Retinal pigment epithelial cell (primary cell): ENCODE measurements at regions not wholly inside any gene's neighbourhood (a gene's known extent, or its start where the extent isn't known, plus 50 kb on each side); places are given as distances from the start of the nearest gene placed in this dataset.

Experiments used
- DNase-seq: peaks from one replicate; pipeline ENCODE4 v3.0.0-alpha.2; 2010; ENCODE audit warnings: low read depth
- H3K4me3 ChIP-seq: 2 replicates; pipeline ENCODE4 v1.5.1; 2011; ENCODE audit warnings: mild to moderate bottlenecking, low read length, control low read depth, moderate library complexity
- TF ChIP-seq, protein P1 (sequence below): conservative IDR thresholded peaks from 2 replicates; pipeline ENCODE4 v1.5.1; 2011; ENCODE audit warnings: low read depth, low read length, control low read depth, inconsistent platforms

DNA sequence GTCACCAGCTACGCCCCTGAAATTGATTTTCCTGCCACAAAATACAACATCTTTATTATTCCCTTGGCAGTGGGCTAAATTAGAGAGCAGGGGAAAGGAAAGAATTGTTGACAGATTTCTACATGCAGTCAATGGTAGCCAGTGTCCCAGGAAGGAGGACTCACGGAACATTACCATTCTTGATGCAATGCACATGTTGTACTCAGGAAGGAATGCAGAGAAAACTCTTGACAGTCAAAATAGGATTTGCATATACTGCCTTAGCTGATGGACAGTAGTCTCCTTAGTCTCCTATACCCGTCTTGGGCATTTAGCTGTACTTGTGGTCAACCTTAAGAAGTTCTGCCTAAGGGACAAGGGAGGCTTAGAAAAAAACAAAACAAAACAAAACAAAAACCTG is 158.0 kb upstream of the GYPA start:
- TF ChIP-seq, protein P1, sequence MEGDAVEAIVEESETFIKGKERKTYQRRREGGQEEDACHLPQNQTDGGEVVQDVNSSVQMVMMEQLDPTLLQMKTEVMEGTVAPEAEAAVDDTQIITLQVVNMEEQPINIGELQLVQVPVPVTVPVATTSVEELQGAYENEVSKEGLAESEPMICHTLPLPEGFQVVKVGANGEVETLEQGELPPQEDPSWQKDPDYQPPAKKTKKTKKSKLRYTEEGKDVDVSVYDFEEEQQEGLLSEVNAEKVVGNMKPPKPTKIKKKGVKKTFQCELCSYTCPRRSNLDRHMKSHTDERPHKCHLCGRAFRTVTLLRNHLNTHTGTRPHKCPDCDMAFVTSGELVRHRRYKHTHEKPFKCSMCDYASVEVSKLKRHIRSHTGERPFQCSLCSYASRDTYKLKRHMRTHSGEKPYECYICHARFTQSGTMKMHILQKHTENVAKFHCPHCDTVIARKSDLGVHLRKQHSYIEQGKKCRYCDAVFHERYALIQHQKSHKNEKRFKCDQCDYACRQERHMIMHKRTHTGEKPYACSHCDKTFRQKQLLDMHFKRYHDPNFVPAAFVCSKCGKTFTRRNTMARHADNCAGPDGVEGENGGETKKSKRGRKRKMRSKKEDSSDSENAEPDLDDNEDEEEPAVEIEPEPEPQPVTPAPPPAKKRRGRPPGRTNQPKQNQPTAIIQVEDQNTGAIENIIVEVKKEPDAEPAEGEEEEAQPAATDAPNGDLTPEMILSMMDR, result no peak
- no peak overlapping the region for H3K4me3 ChIP-seq
- no peak for DNase-seq

DNA sequence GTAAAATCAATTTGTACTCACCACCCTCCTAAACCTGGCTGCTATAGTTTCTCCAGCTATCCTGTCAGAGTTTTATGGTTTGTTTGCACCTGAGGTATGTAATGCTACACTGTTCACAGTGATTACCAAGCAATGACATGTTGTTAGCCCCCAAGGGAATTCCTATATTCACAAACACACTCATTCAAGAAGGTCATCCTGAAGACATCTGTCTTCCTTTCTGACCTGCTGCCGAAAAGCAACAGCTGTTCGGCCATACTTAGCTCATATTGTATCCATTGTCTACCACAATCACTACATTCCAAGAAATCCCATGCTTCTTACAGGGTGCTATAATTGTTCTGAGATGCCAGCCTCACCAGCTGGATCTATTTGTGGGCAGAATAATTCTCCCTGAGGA is 160.1 kb upstream of the GYPA start:
- H3K4me3 ChIP-seq, result no peak overlapping the region
- DNase-seq, result no peak
- TF ChIP-seq, protein P1, result no peak

DNA sequence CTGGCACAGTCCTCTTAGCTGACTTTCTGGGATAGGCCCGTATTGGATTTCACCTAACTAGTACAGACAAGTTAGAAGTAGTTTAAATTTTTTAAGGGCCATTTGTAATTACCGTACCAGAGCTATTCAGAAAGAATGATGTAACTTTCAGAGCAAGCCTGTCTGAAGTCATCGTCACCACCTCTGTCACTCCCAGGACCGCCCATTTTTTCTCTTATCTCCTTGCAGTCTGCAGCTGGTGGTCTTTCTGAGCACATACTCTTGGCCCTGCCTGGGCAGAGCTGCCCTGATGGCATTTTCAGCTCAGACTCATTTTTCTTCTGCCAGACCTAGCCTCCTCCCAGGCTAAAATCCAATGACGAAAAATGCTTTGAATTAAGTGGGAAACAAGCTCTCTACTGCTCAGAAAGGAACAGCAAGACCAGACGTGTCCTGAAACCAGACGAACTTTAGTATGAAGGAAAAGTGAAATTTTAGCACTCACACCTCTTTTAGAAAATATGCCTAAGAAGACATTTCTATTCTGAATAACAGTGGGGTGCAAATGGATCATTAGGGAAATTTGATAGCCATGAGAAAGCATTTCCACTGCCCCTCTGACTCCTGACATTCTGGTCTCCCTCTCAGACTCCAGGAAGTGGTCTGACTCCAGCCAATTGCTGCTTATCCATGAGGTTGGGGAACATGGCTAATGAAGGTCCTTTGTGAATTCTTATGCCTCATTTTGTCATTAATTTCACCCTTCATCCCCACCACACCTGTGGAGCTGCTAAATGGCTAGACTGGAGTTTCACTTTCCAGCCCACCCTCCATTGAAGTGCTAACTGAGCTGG is 162.4 kb upstream of the GYPA start:
- H3K4me3 ChIP-seq, result no peak overlapping the region
- no peak for DNase-seq
- TF ChIP-seq, protein P1, result no peak

DNA sequence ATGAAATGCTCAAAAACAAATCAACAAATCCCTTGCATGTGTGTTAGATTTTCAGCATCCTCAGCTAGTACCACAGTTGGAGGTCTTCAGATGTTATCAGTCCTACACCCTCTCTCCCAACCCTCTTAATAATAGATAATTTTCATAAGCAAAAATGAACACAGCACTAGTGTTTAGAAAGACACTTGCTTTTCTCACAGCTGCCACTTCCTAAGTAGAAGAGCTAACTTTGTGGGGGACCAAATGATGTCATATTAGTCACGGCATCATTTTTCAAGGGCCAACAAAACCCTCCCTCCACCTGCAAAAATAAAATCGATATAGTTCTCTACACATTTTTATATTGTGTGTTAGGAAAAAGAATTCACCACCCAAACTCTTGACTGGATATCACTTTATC is 163.5 kb upstream of the GYPA start:
- TF ChIP-seq, protein P1, result no peak
- no peak for DNase-seq
- no peak overlapping the region for H3K4me3 ChIP-seq

DNA sequence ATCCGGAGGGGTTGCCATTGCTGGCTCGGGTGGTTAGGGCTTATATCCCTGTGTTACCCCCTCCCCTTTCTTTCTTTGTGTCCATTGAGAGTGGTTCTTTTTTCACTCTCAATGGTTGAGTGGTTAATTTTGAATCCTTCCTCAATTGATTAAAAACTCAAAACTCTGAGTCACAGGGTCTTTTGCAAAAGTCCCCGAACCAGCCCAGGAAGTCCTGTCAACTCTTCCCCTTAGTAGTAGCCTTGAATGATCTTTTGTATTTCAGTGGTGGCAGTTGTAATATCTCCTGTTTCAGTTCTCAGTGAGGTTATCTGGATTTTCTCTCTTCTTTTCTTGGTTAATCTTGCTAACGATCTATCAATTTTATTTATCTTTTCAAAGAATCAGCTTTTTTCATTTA is 170.0 kb upstream of the GYPA start:
- no peak for DNase-seq
- TF ChIP-seq, protein P1, result no peak
- H3K4me3 ChIP-seq, result no peak overlapping the region

DNA sequence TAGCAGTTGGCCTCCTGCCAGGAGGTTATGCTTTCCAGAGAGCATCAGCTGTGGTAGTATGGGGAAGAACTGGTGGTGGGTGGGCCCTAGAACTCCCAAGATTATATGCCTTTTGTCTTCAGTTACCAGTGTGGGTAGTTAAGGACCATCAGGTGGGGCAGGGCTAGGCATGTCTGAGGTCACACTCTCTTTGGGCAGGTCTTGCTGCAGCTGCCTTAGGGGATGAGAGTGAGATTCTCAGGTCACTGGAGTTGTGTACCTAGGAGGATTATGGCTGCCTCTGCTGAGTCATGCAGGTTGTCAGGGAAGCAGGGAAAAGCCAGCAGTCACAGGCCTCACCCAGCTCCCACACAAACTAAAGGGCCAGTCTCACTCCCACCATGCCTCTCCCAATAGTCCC is 172.9 kb upstream of the GYPA start:
- TF ChIP-seq, protein P1, result no peak
- DNase-seq, result no peak
- H3K4me3 ChIP-seq, result no peak overlapping the region

DNA sequence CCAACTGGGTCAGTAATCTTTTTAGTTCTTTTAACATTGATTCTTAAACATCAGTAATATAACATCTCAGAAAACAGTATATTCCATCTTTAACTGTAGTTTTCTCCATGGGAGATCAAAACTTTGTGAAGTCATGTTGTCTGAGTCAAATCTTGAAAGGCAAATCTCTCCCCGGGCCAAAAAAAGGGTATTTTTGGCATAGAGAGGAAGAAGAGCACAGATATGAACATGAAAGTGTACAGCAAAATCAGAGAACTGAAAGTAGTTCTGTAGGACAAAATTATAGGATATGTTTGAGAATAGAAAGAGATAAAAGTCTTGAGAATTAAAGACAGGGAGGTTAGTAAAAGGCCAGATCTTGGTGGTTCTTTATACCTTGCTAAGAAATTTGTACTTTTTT is 176.4 kb upstream of the GYPA start:
- H3K4me3 ChIP-seq, result no peak overlapping the region
- TF ChIP-seq, protein P1, result no peak
- DNase-seq, result no peak
